Panc1 (cell line): ENCODE measurements at regions not wholly inside any gene's neighbourhood (a gene's known extent, or its start where the extent isn't known, plus 50 kb on each side); places are given as distances from the start of the nearest gene placed in this dataset.
"Not testable (repeated sequence)": the region's sequence is repeated elsewhere in the genome, so short reads cannot be mapped to it uniquely, and the experiment has no call there.

Source experiments
- ATAC-seq: fragments of 200-7000 bp; cut with Tn5 transposase; 2 replicates; pipeline ENCODE4 v1.9.1; 2020; ENCODE audit warnings: mild to moderate bottlenecking, moderate library complexity
- BruUV-seq: library from RNA; stranded (reverse); fragments of 400-500 nt; replicated peaks from 2 replicates; lab custom pipeline; 2021; lab: Mats Ljungman, UMichigan
- CTCF ChIA-PET: fragments of 300-600 bp; sonication (Branson Sonifier 250); formaldehyde crosslinking; loops from one replicate; lab custom pipeline; 2022; ENCODE audit warnings: antibody characterized with exemption; lab: Charles Lee
- POLR2A ChIA-PET: fragments of 300-600 bp; sonication (Branson Sonifier 250); formaldehyde crosslinking; loops from one replicate; lab custom pipeline; 2022; ENCODE audit warnings: antibody characterized with exemption; lab: Charles Lee
- DNase-seq: peaks from one replicate; pipeline ENCODE4 v3.0.0-alpha.2; 2010; ENCODE audit warnings: low read depth, low spot score
- H3K27ac ChIP-seq: 2 replicates; pipeline ENCODE4 v1.5.1; 2011; ENCODE audit warnings: mild to moderate bottlenecking, low read length, inconsistent platforms
- H3K27me3 ChIP-seq: fragments of 200-500 bp; sonication (Bioruptor generic); 2 replicates; pipeline ENCODE4 v1.6.0; 2014; ENCODE audit warnings: low read length, inconsistent platforms; ENCODE audit not compliant: control insufficient read depth, insufficient read depth
- H3K36me3 ChIP-seq: fragments of 200-500 bp; sonication (Bioruptor generic); 2 replicates; pipeline ENCODE4 v1.5.1; 2014; ENCODE audit warnings: inconsistent platforms, mild to moderate bottlenecking, low read length, moderate library complexity; ENCODE audit not compliant: control insufficient read depth, insufficient read depth
- H3K4me1 ChIP-seq: 2 replicates; pipeline ENCODE4 v1.5.1; 2011; ENCODE audit warnings: inconsistent platforms, mild to moderate bottlenecking, low read length, moderate library complexity; ENCODE audit not compliant: control insufficient read depth, insufficient read depth
- H3K4me3 ChIP-seq, 2 experiments: 2 replicates each; pipeline ENCODE4 v1.5.1; 2011 to 2012; ENCODE audit warnings: low read depth in 2 of 2, low read length in 2 of 2, mild to moderate bottlenecking in 2 of 2, inconsistent platforms in 1 of 2, moderate library complexity in 1 of 2
- H3K9me3 ChIP-seq: fragments of 200-500 bp; sonication (Bioruptor generic); 2 replicates; pipeline ENCODE4 v1.5.1; 2014; ENCODE audit warnings: low read depth, mild to moderate bottlenecking, inconsistent platforms, low read length, moderate library complexity; ENCODE audit not compliant: control insufficient read depth, insufficient read depth
- CTCF ChIP-seq: fragments of 450-650 bp; IDR thresholded peaks from 2 replicates; pipeline ENCODE4 v1.5.1; 2017; ENCODE audit warnings: mild to moderate bottlenecking
- POLR2AphosphoS5 ChIP-seq: IDR thresholded peaks from 2 replicates; pipeline ENCODE4 v1.6.1; 2012; ENCODE audit warnings: mild to moderate bottlenecking, low read depth, low read length, moderate library complexity
- REST ChIP-seq, 2 experiments: IDR thresholded peaks; 2 replicates each; pipeline ENCODE4 v1.6.1; 2011 to 2012; ENCODE audit warnings: low read depth in 2 of 2, control low read depth in 1 of 2, low read length in 1 of 2, mild to moderate bottlenecking in 1 of 2, moderate library complexity in 1 of 2; ENCODE audit not compliant: insufficient read depth in 1 of 2
- SIN3A ChIP-seq: IDR thresholded peaks from 2 replicates; pipeline ENCODE4 v1.6.1; 2012; ENCODE audit warnings: low read depth, mild to moderate bottlenecking, low read length, moderate library complexity, borderline replicate concordance; ENCODE audit not compliant: insufficient read depth
- TCF7L2 ChIP-seq: IDR thresholded peaks from 2 replicates; pipeline ENCODE4 v1.6.1; 2011; ENCODE audit warnings: mild to moderate bottlenecking, low read depth, low read length, inconsistent platforms
- in situ Hi-C: cut with HindIII; loops from 2 replicates; pipeline ENCODE4 v1.10.0; 2016; ENCODE audit warnings: low sequenced_read_pairs, low pct_unique_long_range_greater_than_20kb
- intact Hi-C: fragments of 100-400 bp; cut with micrococcal nuclease; formaldehyde crosslinking; loops from one replicate; pipeline ENCODE4 v1.10.0; 2022; ENCODE audit not compliant: unreplicated experiment

GRCh38 chr12:46477541-46477940, 105.0 kb upstream of the SLC38A2 start:
- POLR2A ChIA-PET = no interaction called here
- peak overlapping the region; percentile 94 for H3K27ac ChIP-seq
- H3K27me3 ChIP-seq = no peaks in the 10 kb centered on the region
- in situ Hi-C loops = no loop called here
- CTCF ChIA-PET = no interaction called here
- peaks cover 3% of the 10 kb centered on the region; the same call in 1 of the 2 replicates for H3K9me3 ChIP-seq
- H3K36me3 ChIP-seq = no peaks in the 10 kb centered on the region
- H3K4me1 ChIP-seq = peaks cover 30% of the 10 kb centered on the region
- no peak overlapping the region for H3K4me3 ChIP-seq
- intact Hi-C loops = loop anchor here (10.0 kb wide), 1 partner anchor 187 kb away; no protein-coding TSS in a partner anchor
- TF ChIP-seq SIN3A (no peak), REST (IDR thresholded peaks at IDR 0.05; ENCODE audit: insufficient read depth in 1 of 2, low read depth in 2 of 2, low read length in 1 of 2) (no peak), TCF7L2 (no peak), CTCF (no peak), POLR2AphosphoS5 (no peak)
- no peak for ATAC-seq
- no peak for DNase-seq
- no TSS peak for BruUV-seq

GRCh38 chr12:46475972-46476645, 103.5 kb upstream of the SLC38A2 start:
- ChIA-PET POLR2A (no interaction called here), CTCF (no interaction called here)
- H3K4me3 ChIP-seq = no peak overlapping the region
- H3K4me1 ChIP-seq = peaks cover 45% of the 10 kb centered on the region
- DNase-seq (no peak), ATAC-seq (no peak)
- TF ChIP-seq REST (IDR thresholded peaks at IDR 0.05; ENCODE audit: insufficient read depth in 1 of 2, low read depth in 2 of 2, low read length in 1 of 2) = no peak
- TF ChIP-seq POLR2AphosphoS5 = no peak
- TF ChIP-seq TCF7L2 = no peak
- TF ChIP-seq SIN3A = no peak
- no peak for TF ChIP-seq CTCF
- intact Hi-C loops (loop anchor here (10.0 kb wide), 1 partner anchor 189 kb away; no protein-coding TSS in a partner anchor), in situ Hi-C loops (no loop called here)
- no peaks in the 10 kb centered on the region for H3K27me3 ChIP-seq
- peaks cover 3% of the 10 kb centered on the region; the same call in 1 of the 2 replicates for H3K9me3 ChIP-seq
- H3K27ac ChIP-seq = peak overlapping the region; percentile 94; the same call in 1 of the 2 replicates
- no TSS peak for BruUV-seq
- no peaks in the 10 kb centered on the region for H3K36me3 ChIP-seq

- intact Hi-C loops (loop anchor here (5.0 to 10.0 kb wide), 2 partner anchors 102 to 190 kb away; partner anchors contain the start of gene SLC38A2), in situ Hi-C loops (loop anchor here (5.0 kb wide), 1 partner anchor 42 kb away; no protein-coding TSS in a partner anchor)
- H3K4me3 ChIP-seq = peak overlapping the region in 1 of 2 experiments; percentile 11; a peak in 1 of 4 replicates
- POLR2A ChIA-PET = interaction anchor here (0.5 to 0.6 kb wide), 2 partner anchors 10 to 201 kb away, joined by 3 read pairs; no protein-coding TSS in a partner anchor
- H3K36me3 ChIP-seq, H3K27me3 ChIP-seq, BruUV-seq, H3K9me3 ChIP-seq, CTCF ChIA-PET, DNase-seq: not testable (repeated sequence)
- H3K27ac ChIP-seq = peak overlapping the region; percentile 94
- peak; percentile 61 for ATAC-seq
- peaks cover 50% of the 10 kb centered on the region for H3K4me1 ChIP-seq
These were observed 101.8 kb upstream of the SLC38A2 start for GRCh38 chr12:46474385-46474784.
